Right lobe of liver (tissue), 6 donors: ENCODE measurements at regions not wholly inside any gene's neighbourhood (a gene's known extent, or its start where the extent isn't known, plus 50 kb on each side); places are given as distances from the start of the nearest gene placed in this dataset.

Experiments
- ATAC-seq, 4 donors: fragments of 200-7000 bp; cut with Tn5 transposase; one replicate each; pipeline ENCODE4 v1.9.1; 2020; ENCODE audit warnings: mild to moderate bottlenecking in 4 of 4, moderate library complexity in 4 of 4
- DNase-seq, 3 donors: peaks; one replicate each; pipeline ENCODE4 v3.0.0-alpha.2; 2020
- H3K27ac ChIP-seq, 3 donors: fragments of 200-600 bp; one replicate each; pipeline ENCODE4 v1.8.0; 2022
- H3K27me3 ChIP-seq, 2 donors: fragments of 200-600 bp; one replicate each; pipeline ENCODE4 v1.8.0; 2022
- H3K36me3 ChIP-seq, 4 donors: fragments of 200-600 bp; sonication (generic) in 1 of 4; one replicate each; pipeline versions ENCODE4 v1.5.1 to v1.8.0; 2017 to 2022; ENCODE audit warnings: control low read depth in 1 of 4
- H3K4me1 ChIP-seq, 4 donors: fragments of 200-600 bp; sonication (generic) in 1 of 4; one replicate each; pipeline versions ENCODE4 v1.5.1 to v1.8.0; 2017 to 2022; ENCODE audit warnings: control low read depth in 1 of 4
- H3K4me3 ChIP-seq, 3 donors: fragments of 200-600 bp; one replicate each; pipeline ENCODE4 v1.8.0; 2022
- H3K9me3 ChIP-seq, 4 donors: fragments of 200-600 bp; sonication (generic) in 1 of 4; one replicate each; pipeline versions ENCODE4 v1.5.1 to v1.8.0; 2017 to 2022; ENCODE audit warnings: control low read depth in 1 of 4
- POLR2A ChIP-seq: fragments of 450-650 bp; IDR thresholded peaks from one replicate; pipeline ENCODE4 v1.6.1; 2017; ENCODE audit warnings: antibody characterized with exemption, mild to moderate bottlenecking
- WGBS: methylation state at CpG from one replicate; pipeline ENCODE4 v1.1.6; 2018; ENCODE audit warnings: low coverage, low lambda C conversion rate; ENCODE audit not compliant: insufficient coverage; ENCODE audit errors: missing lambda C conversion rate; 5-methylcytosine and 5-hydroxymethylcytosine counted together
- intact Hi-C, 2 donors: fragments of 100-400 bp; cut with DNase I; formaldehyde crosslinking; loops; one replicate each; pipeline versions ENCODE4 v1.11.2 to v1.14.1; 2022
- TF ChIP-seq, protein P1 (sequence below), 4 donors: fragments of 200-600 bp in 3 of 4; fragments of 450-650 bp in 1 of 4; IDR thresholded peaks; one replicate each; pipeline versions ENCODE4 v1.5.1 to v1.8.0; 2016 to 2022; ENCODE audit warnings: antibody characterized with exemption in 4 of 4, mild to moderate bottlenecking in 2 of 4
- donor health status: DM: no; HTN: yes; CAD: no.
- donor health status: DM: no; HTN: no; CAD: no.
- donor health status: DM: no; HTN: no; CAD: no.
- donor health status: DM: no; HTN: yes; CAD: no.
- donor health status: DM: no; HTN: yes; CAD: no.

- WGBS, result 44% methylated on average over 2 of the region's 2 CpGs
- Histone ChIP-seq H3K27me3 (no peaks in the 10 kb centered on the region), H3K27ac (no peak overlapping the region), H3K4me3 (no peak overlapping the region), H3K9me3 (no peaks in the 10 kb centered on the region), H3K4me1 (no peaks in the 10 kb centered on the region), H3K36me3 (no peaks in the 10 kb centered on the region)
- intact Hi-C loops, result no loop called here
- TF ChIP-seq, protein P1, sequence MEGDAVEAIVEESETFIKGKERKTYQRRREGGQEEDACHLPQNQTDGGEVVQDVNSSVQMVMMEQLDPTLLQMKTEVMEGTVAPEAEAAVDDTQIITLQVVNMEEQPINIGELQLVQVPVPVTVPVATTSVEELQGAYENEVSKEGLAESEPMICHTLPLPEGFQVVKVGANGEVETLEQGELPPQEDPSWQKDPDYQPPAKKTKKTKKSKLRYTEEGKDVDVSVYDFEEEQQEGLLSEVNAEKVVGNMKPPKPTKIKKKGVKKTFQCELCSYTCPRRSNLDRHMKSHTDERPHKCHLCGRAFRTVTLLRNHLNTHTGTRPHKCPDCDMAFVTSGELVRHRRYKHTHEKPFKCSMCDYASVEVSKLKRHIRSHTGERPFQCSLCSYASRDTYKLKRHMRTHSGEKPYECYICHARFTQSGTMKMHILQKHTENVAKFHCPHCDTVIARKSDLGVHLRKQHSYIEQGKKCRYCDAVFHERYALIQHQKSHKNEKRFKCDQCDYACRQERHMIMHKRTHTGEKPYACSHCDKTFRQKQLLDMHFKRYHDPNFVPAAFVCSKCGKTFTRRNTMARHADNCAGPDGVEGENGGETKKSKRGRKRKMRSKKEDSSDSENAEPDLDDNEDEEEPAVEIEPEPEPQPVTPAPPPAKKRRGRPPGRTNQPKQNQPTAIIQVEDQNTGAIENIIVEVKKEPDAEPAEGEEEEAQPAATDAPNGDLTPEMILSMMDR (IDR thresholded peaks at IDR 0.05), result no peak
- TF ChIP-seq POLR2A, result no peak
- DNase-seq (no peak), ATAC-seq (no peak)
These were observed 151.2 kb downstream of the NAA11 start for GRCh38 chr4:79174490-79175252.

DNA sequence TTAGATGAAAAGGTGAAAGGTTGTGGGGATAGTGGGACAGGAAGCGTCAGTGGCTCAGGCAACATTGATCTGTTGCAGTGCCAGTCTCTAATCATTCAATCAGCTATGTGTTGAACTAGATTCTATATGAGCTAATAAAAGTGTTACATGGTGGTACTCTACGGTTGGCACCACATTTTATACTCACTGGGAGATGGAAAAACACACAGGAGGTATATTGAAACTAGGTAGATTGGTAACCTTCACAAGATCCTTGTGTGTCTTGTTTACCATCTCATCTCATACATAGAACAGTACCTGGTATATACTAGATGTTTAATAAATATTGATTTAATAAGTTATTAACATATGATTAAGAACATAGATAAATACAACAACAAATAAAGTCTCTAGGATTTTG lies 152.7 kb downstream of the NAA11 start:
- H3K36me3 ChIP-seq, result no peaks in the 10 kb centered on the region
- 56% methylated on average over 2 of the region's 2 CpGs for WGBS
- no peak for DNase-seq

DNA sequence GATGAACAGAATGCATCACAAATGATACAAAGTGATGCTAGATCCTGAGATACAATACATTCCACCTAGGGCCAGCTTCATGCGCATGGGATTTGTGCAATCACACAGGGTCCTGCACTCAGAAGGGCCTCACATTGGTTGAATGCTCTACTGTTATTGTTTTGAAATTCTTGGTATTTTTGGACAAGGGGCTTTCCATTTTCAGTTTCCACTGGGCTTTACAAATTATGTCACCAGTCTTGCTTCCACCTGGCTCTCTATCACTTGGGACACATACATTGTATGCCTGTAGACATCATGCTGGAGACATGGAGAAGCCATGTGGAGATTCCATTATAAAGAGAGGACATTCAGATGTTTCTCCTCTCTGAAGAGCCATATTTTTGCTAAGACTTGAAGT lies 155.8 kb downstream of the NAA11 start:
- no peaks in the 10 kb centered on the region for H3K27me3 ChIP-seq
- H3K9me3 ChIP-seq, result no peaks in the 10 kb centered on the region
- intact Hi-C loops, result no loop called here
- no peaks in the 10 kb centered on the region for H3K36me3 ChIP-seq
- DNase-seq (no peak), ATAC-seq (no peak)
- no peaks in the 10 kb centered on the region for H3K4me1 ChIP-seq
- no peak overlapping the region for H3K4me3 ChIP-seq
- TF ChIP-seq, protein P1 (IDR thresholded peaks at IDR 0.05), result no peak
- TF ChIP-seq POLR2A, result no peak
- H3K27ac ChIP-seq, result no peak overlapping the region
- WGBS, result 100% methylated on average over 1 of the region's 1 CpG

More for the DNA sequence above, 152.7 kb downstream of the NAA11 start:
- TF ChIP-seq, protein P1 (IDR thresholded peaks at IDR 0.05), result no peak
- TF ChIP-seq POLR2A, result no peak
- no peaks in the 10 kb centered on the region for H3K9me3 ChIP-seq
- H3K27me3 ChIP-seq, result no peaks in the 10 kb centered on the region
- H3K27ac ChIP-seq, result no peak overlapping the region
- intact Hi-C loops, result no loop called here
- no peaks in the 10 kb centered on the region for H3K4me1 ChIP-seq
- no peak overlapping the region for H3K4me3 ChIP-seq
- no peak for ATAC-seq

DNA sequence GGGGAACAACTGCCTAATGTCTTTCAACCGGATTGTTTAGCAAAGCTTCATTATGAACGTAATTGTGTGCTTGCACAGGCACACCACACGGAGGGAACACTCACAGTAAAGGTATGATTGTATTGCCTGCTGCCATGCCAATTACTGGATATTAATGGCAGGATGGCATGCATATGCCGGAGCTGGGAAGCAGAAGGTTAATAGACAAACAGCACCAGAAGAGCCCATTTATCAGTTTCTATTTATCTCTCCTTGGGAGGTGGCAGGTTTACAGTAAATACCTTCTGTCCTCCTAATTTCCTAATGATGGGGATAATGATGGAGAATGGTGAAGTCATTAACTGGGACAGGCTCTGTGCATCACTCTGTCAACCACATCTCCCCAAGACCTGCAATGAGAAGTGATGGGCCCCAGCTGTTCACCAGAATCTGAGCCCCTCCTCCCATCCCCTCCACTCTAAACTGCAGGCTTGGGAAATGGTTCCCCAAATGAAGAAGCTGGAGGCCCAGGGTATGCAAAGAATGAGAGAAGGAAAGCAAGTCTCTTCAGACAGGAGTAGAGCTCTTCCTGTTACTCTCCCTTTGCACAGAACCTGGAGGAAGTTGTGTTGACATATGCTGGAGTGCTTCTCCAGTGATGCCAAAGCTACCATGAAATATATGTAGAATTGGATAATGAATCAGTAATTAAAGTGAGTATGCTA lies 160.8 kb downstream of the NAA11 start:
- intact Hi-C loops, result no loop called here
- 43% methylated on average over 1 of the region's 4 CpGs for WGBS

More for the DNA sequence above, 160.8 kb downstream of the NAA11 start:
- TF ChIP-seq, protein P1 (IDR thresholded peaks at IDR 0.05), result no peak
- no peak for TF ChIP-seq POLR2A
- Histone ChIP-seq H3K27ac (no peak overlapping the region), H3K4me1 (no peaks in the 10 kb centered on the region), H3K4me3 (no peak overlapping the region), H3K27me3 (no peaks in the 10 kb centered on the region), H3K36me3 (no peaks in the 10 kb centered on the region), H3K9me3 (no peaks in the 10 kb centered on the region)
- no peak for DNase-seq
- ATAC-seq, result no peak
